Prostate gland (tissue), 2 donors: ENCODE measurements at regions not wholly inside any gene's neighbourhood (a gene's known extent, or its start where the extent isn't known, plus 50 kb on each side); places are given as distances from the start of the nearest gene placed in this dataset.

ENCODE experiments used
- CTCF ChIP-seq, 4 experiments: fragments of 200-600 bp in 2 of 4; fragments of 450-650 bp in 2 of 4; sonication (generic) in 2 of 4; IDR thresholded peaks; 1 replicate in 3 of 4; 2 replicates in 1 of 4; pipeline ENCODE4 v1.5.1; 2016 to 2019; ENCODE audit warnings: antibody characterized with exemption in 4 of 4, mild to moderate bottlenecking in 2 of 4, moderate library complexity in 2 of 4
- POLR2AphosphoS5 ChIP-seq: sonication (generic); formaldehyde crosslinking; IDR thresholded peaks from one replicate; pipeline ENCODE4 v1.6.1; 2017; ENCODE audit warnings: antibody characterized with exemption

- TF ChIP-seq POLR2AphosphoS5 (no peak), CTCF (IDR thresholded peaks at IDR 0.05) (no peak)
Observed at GRCh38 chr5:165573445-165573844, 2068.0 kb downstream of the MAT2B start.
